ENCODE measurements at regions not wholly inside any gene's neighbourhood (a gene's known extent, or its start where the extent isn't known, plus 50 kb on each side); places are given as distances from the start of the nearest gene placed in this dataset.

DNA sequence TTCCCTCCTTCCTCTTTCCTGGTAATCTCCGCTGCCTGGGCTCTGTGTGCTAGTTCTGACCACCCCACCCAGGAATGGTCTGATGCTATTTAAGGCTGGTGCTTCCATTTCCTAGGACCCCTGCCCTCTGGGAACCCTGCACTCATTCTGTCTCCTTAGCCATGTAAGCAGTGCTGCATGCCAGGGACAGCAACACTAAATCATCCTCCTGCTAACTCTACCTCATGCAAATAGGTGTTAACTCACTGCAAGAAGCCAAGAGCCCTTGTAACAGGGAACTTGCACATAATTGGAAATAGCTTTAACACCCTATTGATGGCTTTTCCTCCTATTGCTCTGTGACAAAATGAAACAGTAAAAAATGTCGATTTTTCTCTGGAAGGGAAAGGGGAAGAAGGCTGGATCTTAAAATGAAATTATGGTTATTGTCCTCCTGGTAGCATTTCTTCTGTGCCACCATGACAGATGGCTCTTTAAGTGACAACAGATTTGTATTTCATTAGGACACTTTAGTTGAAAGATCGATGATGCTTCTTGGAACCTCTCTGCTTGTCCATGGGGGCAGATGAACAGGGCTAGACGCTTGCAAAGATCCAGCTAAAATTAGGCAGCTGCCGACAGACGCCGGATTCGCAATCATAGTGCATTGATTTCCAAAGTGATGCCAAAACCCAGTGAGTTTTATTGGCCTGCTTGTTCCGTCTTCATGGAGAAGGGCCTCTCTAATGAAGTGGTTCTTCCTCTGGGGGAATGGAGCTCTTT, 551.7 kb downstream of the MATN1 start:
- TF ChIP-seq POU2F2 (IDR thresholded peaks at IDR 0.05; ENCODE audit: low read depth, low read length) (no peak), POLR2AphosphoS5 (IDR thresholded peaks at IDR 0.05; ENCODE audit: low read depth, low read length) (no peak), POLR2A (IDR thresholded peaks at IDR 0.05; ENCODE audit: low read depth, low read length) (no peak), TAF1 (IDR thresholded peaks at IDR 0.05; ENCODE audit: low read depth, low read length) (no peak), SPI1 (IDR thresholded peaks at IDR 0.05; ENCODE audit: low read depth, low read length) (no peak), PAX5 (IDR thresholded peaks at IDR 0.05; ENCODE audit: insufficient read depth, low read length, severe bottlenecking) (no peak)
